DOHH2 (cell line): ENCODE measurements at regions not wholly inside any gene's neighbourhood (a gene's known extent, or its start where the extent isn't known, plus 50 kb on each side); places are given as distances from the start of the nearest gene placed in this dataset.

Experiments
- EZH2phosphoT487 ChIP-seq: fragments of 200-600 bp; sonication (generic); IDR thresholded peaks from 2 replicates; pipeline ENCODE4 v1.6.1; 2017; ENCODE audit warnings: borderline replicate concordance, mild to moderate bottlenecking, antibody characterized with exemption, low read length, moderate library complexity, mixed read lengths
- TF ChIP-seq, protein P1 (sequence below): fragments of 200-600 bp; sonication (generic); IDR thresholded peaks from one replicate; pipeline ENCODE4 v1.5.1; 2014; ENCODE audit warnings: antibody characterized with exemption, mild to moderate bottlenecking, low read depth, low read length; ENCODE audit not compliant: poor library complexity, severe bottlenecking

GRCh38 chr17:79535728-79536025, 75.2 kb downstream of the RBFOX3 start:
- TF ChIP-seq, protein P1, sequence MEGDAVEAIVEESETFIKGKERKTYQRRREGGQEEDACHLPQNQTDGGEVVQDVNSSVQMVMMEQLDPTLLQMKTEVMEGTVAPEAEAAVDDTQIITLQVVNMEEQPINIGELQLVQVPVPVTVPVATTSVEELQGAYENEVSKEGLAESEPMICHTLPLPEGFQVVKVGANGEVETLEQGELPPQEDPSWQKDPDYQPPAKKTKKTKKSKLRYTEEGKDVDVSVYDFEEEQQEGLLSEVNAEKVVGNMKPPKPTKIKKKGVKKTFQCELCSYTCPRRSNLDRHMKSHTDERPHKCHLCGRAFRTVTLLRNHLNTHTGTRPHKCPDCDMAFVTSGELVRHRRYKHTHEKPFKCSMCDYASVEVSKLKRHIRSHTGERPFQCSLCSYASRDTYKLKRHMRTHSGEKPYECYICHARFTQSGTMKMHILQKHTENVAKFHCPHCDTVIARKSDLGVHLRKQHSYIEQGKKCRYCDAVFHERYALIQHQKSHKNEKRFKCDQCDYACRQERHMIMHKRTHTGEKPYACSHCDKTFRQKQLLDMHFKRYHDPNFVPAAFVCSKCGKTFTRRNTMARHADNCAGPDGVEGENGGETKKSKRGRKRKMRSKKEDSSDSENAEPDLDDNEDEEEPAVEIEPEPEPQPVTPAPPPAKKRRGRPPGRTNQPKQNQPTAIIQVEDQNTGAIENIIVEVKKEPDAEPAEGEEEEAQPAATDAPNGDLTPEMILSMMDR = no peak
- no peak for TF ChIP-seq EZH2phosphoT487
